ENCODE measurements at regions not wholly inside any gene's neighbourhood (a gene's known extent, or its start where the extent isn't known, plus 50 kb on each side); places are given as distances from the start of the nearest gene placed in this dataset.

GRCh38 chr3:159346271-159346903, 544.5 kb downstream of the MFSD1 start:
- no peaks in the 10 kb centered on the region for H3K9me3 ChIP-seq (ENCODE audit: control insufficient read depth, insufficient read depth, low read depth, low read length)
- TF ChIP-seq HIC1 (tag by site-specific recombination; IDR thresholded peaks at IDR 0.05) (no peak), AEBP2 (tag by site-specific recombination; IDR thresholded peaks at IDR 0.05; ENCODE audit: borderline replicate concordance) (no peak), KLF9 (tag by site-specific recombination; IDR thresholded peaks at IDR 0.05; ENCODE audit: low read depth) (peak; percentile 34; the same call in 1 of the 2 replicates), TCF7L2 (IDR thresholded peaks at IDR 0.05; ENCODE audit: borderline replicate concordance, low read depth, low read length) (no peak), ZNF366 (tag by site-specific recombination; conservative IDR thresholded peaks at IDR 0.05) (no peak), ZBTB21 (tag by site-specific recombination; IDR thresholded peaks at IDR 0.05) (no peak), WT1 (tag by site-specific recombination; IDR thresholded peaks at IDR 0.05) (no peak)
- POLR2A ChIA-PET, result no interaction called here
- no peaks in the 10 kb centered on the region for H3K4me1 ChIP-seq (ENCODE audit: control insufficient read depth, insufficient read depth, low read length)
- no peak overlapping the region for H3K27ac ChIP-seq (ENCODE audit: extremely low read depth, low read depth, low read length)
- CTCF ChIA-PET, result interaction anchor here (0.6 kb wide), 1 partner anchor 41 kb away, joined by 3 read pairs; no protein-coding TSS in a partner anchor
- H3K4me3 ChIP-seq (ENCODE audit: low read depth, low read length), result no peak overlapping the region
- no peaks in the 10 kb centered on the region for H3K36me3 ChIP-seq (ENCODE audit: control insufficient read depth in 2 of 2, insufficient read depth in 1 of 2, low read length in 2 of 2)

- no peak overlapping the region for H3K4me3 ChIP-seq (ENCODE audit: low read depth, low read length)
- H3K9me3 ChIP-seq (ENCODE audit: control insufficient read depth, insufficient read depth, low read depth, low read length), result no peaks in the 10 kb centered on the region
- H3K36me3 ChIP-seq (ENCODE audit: control insufficient read depth in 2 of 2, insufficient read depth in 1 of 2, low read length in 2 of 2), result no peaks in the 10 kb centered on the region
- H3K4me1 ChIP-seq (ENCODE audit: control insufficient read depth, insufficient read depth, low read length), result no peaks in the 10 kb centered on the region
- CTCF ChIA-PET, result interaction anchor here (0.6 to 0.7 kb wide), 3 partner anchors 9 to 189 kb away, joined by 3 to 4 read pairs (median 3); no protein-coding TSS in a partner anchor
- POLR2A ChIA-PET, result no interaction called here
- TF ChIP-seq MZF1 (tag by site-specific recombination; IDR thresholded peaks at IDR 0.05; ENCODE audit: borderline replicate concordance), result no peak
- TF ChIP-seq ZNF248 (tag by site-specific recombination; IDR thresholded peaks at IDR 0.05), result no peak
- no peak for TF ChIP-seq ZNF792 (tag by site-specific recombination; IDR thresholded peaks at IDR 0.05)
- TF ChIP-seq ZNF473 (tag by site-specific recombination; IDR thresholded peaks at IDR 0.05), result no peak
- TF ChIP-seq ZNF768 (tag by site-specific recombination; IDR thresholded peaks at IDR 0.05), result no peak
- no peak for TF ChIP-seq ZNF266 (tag by site-specific recombination; IDR thresholded peaks at IDR 0.05; ENCODE audit: low read depth)
- no peak for TF ChIP-seq ZNF623 (tag by site-specific recombination; IDR thresholded peaks at IDR 0.05)
- no peak for TF ChIP-seq ZNF843 (tag by site-specific recombination; IDR thresholded peaks at IDR 0.05)
- no peak for TF ChIP-seq PRDM1 (tag by site-specific recombination; IDR thresholded peaks at IDR 0.05)
- no peak for TF ChIP-seq ZNF416 (tag by site-specific recombination; IDR thresholded peaks at IDR 0.05)
- no peak for TF ChIP-seq ZNF658 (tag by site-specific recombination; IDR thresholded peaks at IDR 0.05)
- no peak for TF ChIP-seq ZNF391 (tag by site-specific recombination; IDR thresholded peaks at IDR 0.05; ENCODE audit: borderline replicate concordance, low read depth)
- no peak for TF ChIP-seq ZNF747 (tag by site-specific recombination; IDR thresholded peaks at IDR 0.05)
- TF ChIP-seq ZBTB48 (tag by site-specific recombination; IDR thresholded peaks at IDR 0.05), result no peak
- no peak for TF ChIP-seq ZXDB (tag by site-specific recombination; IDR thresholded peaks at IDR 0.05)
- no peak for TF ChIP-seq GLI2 (tag by site-specific recombination; IDR thresholded peaks at IDR 0.05; ENCODE audit: borderline replicate concordance, low read depth)
- no peak for TF ChIP-seq ZNF211 (tag by site-specific recombination; IDR thresholded peaks at IDR 0.05; ENCODE audit: low read depth)
- no peak for TF ChIP-seq ZNF514 (tag by site-specific recombination; IDR thresholded peaks at IDR 0.05)
- TF ChIP-seq ZNF114 (tag by site-specific recombination; IDR thresholded peaks at IDR 0.05), result no peak
- TF ChIP-seq ZNF571 (tag by site-specific recombination; IDR thresholded peaks at IDR 0.05), result no peak
- H3K27ac ChIP-seq (ENCODE audit: extremely low read depth, low read depth, low read length), result no peak overlapping the region
Measured at GRCh38 chr3:159348431-159348830, 546.6 kb downstream of the MFSD1 start.

All from HEK293 (cell line).